ENCODE measurements at regions not wholly inside any gene's neighbourhood (a gene's known extent, or its start where the extent isn't known, plus 50 kb on each side); places are given as distances from the start of the nearest gene placed in this dataset.

DNA sequence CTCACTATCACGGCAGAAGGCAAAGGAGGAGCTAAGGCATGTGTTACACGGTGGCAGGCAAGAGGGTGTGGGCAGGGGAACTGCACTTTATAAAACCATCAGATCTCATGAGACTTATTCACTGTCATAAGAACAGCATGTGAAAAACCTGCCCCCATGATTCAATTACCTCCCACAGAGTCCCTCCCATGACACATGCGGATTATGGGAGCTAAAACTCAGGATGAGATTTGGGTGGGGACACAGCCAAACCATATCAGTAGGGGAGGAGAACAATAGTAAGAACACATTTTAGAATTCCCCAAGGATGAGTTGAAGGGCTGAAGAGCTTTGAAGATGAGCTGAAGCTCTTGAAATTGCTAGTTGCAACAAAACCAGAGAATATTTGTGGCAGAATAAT is 287.9 kb downstream of the SMARCA2 start:
- FAIRE-seq (no peak), DNase-seq (ENCODE audit: low spot score in 2 of 2) (no peak)

GRCh38 chr9:2307480-2307879 is 292.3 kb downstream of the SMARCA2 start:
- DNase-seq (ENCODE audit: low spot score in 2 of 2): no peak
- FAIRE-seq: no peak

- no peak for FAIRE-seq
- DNase-seq (ENCODE audit: low spot score in 2 of 2): no peak
Observed at GRCh38 chr9:2311920-2312319, 296.8 kb downstream of the SMARCA2 start.

GRCh38 chr9:2313512-2313911 is 298.4 kb downstream of the SMARCA2 start:
- no peak for FAIRE-seq
- no peak for DNase-seq (ENCODE audit: low spot score in 2 of 2)

DNA sequence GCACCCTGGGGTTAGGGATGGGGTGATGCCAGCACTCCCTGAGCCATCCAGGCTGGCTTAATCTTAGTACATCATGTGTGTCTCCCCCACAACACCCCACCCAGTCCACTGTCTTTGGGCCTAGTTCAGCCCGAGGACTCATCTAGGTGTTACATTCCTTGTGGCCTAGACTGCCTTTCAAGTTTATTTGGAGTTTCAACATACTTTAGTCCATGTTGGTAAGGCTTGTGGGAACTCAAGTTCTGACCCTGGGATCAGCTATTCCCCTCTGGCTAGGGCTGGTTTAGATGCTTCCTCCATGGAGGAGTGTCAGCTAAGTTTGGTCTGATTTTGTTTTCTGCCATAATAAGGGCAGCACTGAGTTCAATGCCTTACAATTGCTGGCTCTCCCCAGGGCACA is 302.4 kb downstream of the SMARCA2 start:
- DNase-seq (ENCODE audit: low spot score in 2 of 2) (no peak), FAIRE-seq (no peak)

GRCh38 chr9:2319421-2319820 is 302.2 kb upstream of the VLDLR start:
- DNase-seq (ENCODE audit: low spot score in 2 of 2) (no peak), FAIRE-seq (no peak)

GRCh38 chr9:2320114-2320513 is 301.5 kb upstream of the VLDLR start:
- DNase-seq (ENCODE audit: low spot score in 2 of 2): no peak
- FAIRE-seq: no peak

GRCh38 chr9:2320632-2321031 is 301.0 kb upstream of the VLDLR start:
- DNase-seq (ENCODE audit: low spot score in 2 of 2) (no peak), FAIRE-seq (no peak)

DNA sequence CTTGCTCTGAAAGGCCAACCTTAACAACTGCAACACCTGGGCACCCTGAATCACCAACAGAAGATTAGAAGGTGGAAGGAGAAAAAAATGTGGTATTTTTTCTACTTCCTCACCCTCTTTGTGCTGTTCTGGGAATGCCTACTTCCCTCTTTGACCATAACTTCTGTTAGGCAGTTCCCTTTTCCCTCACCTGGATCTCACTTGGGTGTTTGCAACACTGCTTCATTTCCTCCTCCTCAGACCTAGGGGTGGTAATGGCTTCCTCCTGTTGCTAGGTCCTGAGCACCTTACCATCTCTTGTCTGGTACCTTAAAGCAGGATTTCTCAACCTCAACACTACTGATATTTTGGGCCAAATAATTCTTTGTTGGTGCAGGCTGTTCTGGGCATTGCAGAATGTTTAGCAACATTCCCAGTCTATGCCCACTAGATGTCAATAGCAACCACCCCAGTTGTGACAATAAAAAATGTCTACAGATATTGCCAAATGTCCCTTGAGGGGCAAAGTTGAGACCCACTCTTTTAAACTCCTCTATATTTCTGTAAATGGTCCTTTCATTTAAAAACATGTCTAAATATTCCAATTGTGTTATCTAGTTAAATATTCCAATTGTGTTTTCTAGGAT is 300.0 kb upstream of the VLDLR start:
- FAIRE-seq (no peak), DNase-seq (ENCODE audit: low spot score in 2 of 2) (no peak)

GRCh38 chr9:2324742-2325141 is 296.8 kb upstream of the VLDLR start:
- FAIRE-seq: no peak
- DNase-seq (ENCODE audit: low spot score in 2 of 2): no peak

GRCh38 chr9:2332663-2333062 is 288.9 kb upstream of the VLDLR start:
- DNase-seq (ENCODE audit: low spot score in 2 of 2) (no peak), FAIRE-seq (no peak)

GRCh38 chr9:2335260-2335659 is 286.3 kb upstream of the VLDLR start:
- FAIRE-seq (no peak), DNase-seq (ENCODE audit: low spot score in 2 of 2) (no peak)

DNA sequence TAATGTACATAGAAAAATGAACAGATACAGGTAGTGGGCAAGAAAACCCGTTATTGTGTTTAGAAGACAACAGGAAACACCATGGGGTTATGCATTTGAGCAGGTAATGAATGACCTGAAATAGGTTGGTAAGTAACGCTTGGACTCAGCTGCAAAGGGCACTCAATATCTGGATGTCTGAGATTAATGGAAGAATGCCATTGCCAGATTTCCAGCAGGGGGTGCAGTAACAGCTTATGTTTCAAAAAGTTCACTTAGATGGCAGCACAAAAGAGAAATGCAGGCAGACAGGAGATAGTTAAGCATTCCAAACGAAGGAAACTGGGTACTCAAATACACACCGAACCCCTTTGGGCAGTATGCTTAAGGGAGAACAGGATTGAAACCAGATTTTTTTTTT is 285.5 kb upstream of the VLDLR start:
- no peak for DNase-seq (ENCODE audit: low spot score in 2 of 2)
- FAIRE-seq: no peak

DNA sequence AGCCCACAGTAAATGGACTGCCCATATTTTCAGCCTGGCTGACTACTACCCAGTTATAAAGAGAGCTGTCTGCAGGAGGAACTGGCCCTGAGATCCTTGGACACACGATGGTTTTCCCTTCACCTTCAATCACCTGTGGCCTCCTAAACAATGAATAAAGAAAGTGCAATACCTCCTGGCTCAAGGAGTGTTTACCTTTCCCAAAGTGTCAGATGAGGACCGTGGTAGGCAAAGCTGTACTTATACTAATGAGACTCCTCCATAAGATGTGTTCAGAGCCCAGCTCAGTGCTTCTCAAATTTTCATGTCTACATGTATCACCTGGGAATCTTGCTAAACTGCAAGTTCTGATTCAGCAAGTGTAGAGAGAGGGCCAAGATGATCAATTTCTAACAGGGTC is 284.5 kb upstream of the VLDLR start:
- DNase-seq (ENCODE audit: low spot score in 2 of 2): no peak
- no peak for FAIRE-seq

- FAIRE-seq (no peak), DNase-seq (ENCODE audit: low spot score in 2 of 2) (no peak)
Observed at GRCh38 chr9:2337627-2338026, 284.0 kb upstream of the VLDLR start.

DNA sequence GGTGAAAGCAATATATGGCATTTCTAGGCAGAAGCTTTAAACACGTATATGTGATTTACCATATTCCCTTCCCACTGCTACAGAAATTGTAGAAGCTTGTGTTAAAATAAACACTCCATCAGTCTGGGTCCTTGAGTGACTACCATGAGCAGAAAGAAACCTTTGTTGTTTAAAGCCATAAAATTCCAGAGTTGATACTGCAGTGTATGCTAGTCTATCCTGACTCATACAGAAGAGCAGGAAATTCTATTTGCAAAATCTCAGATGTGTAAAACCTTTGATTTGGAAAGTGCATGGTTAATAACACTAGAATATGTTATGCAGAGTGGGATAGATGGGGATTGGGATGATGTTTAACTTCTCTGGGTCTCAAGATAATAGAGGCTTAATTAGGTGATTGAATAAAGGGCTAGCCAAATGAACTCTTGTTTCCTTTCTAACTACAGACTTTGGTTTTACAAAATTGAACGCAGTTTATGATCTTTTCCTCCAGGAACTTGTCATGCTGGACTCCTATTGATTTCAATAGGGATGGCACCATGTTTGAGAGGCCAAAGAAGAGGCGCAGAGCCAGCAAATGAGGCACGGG is 282.7 kb upstream of the VLDLR start:
- no peak for DNase-seq (ENCODE audit: low spot score in 2 of 2)
- FAIRE-seq: no peak

DNA sequence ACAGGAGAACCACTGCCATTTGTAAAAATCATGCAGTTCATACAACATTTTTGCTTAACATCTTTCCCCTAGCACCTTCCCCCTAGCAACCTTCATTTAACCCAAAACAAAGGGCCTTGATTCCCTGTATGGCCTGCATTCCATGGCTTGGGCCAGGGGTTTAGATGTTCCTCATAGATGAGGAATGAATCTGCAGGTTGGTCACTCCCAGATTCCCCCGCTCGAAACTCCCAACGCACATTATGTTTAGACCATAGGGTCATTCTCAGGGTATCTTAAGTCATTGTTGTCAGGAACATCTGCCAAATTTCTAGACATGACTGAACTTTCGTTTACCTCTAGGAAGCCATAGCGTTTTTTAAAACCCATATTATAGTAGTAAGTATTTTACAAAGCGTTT is 282.2 kb upstream of the VLDLR start:
- FAIRE-seq: no peak
- DNase-seq (ENCODE audit: low spot score in 2 of 2): no peak

DNA sequence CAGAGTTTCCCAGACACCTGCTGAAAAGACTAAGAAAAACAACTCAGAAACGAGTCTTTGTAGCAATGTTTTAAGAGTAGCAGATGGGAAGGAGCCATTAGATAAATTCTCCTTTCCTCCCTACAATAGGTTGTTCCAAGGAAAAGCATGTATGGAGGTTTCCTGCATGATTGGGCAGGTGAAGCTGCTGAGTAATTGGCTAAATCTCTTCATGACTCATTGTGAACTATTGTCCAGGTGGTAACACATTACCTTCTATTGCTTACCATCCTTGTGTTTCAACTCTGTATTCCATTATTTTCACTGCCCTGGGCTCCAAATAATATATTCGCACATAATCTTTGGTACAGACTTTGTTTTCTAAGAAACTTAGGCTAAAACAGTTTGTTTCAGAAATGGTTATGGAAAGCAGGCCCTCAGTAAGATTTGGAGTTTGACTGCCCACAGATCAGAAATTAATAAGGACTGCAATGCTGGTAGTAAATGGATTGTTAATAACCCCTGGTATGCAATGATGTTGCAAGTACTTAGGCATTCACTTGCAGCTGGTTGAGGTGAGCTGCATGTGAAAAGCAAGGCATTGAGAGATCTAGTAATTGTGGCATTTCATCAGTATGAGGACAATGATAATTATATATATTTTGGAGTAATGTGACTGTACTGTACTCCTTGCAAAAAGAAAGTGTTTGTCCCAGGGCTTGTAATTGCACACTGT is 281.4 kb upstream of the VLDLR start:
- FAIRE-seq: no peak
- DNase-seq (ENCODE audit: low spot score in 2 of 2): no peak

- FAIRE-seq: no peak
- no peak for DNase-seq (ENCODE audit: low spot score in 2 of 2)
Observed at GRCh38 chr9:2341126-2341525, 280.5 kb upstream of the VLDLR start.

DNA sequence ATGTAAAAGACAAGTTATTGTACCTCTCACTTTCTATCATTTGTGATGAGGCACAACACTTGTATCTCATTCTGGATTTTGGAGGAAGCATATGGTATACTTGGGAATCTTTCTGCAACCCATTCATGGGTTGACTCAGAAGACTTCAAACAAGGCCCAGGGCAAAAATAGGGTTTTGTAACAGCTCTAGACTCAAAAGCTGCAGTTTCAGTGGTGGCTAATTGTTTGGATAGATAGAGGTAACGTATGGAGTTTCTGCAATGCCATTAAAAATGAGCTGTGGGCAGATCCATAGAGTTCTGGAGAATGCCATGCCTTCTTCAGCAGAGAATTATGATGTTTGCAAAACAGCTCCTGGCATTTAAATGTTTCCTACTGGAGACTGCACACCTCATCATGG is 279.6 kb upstream of the VLDLR start:
- FAIRE-seq: no peak
- no peak for DNase-seq (ENCODE audit: low spot score in 2 of 2)

DNA sequence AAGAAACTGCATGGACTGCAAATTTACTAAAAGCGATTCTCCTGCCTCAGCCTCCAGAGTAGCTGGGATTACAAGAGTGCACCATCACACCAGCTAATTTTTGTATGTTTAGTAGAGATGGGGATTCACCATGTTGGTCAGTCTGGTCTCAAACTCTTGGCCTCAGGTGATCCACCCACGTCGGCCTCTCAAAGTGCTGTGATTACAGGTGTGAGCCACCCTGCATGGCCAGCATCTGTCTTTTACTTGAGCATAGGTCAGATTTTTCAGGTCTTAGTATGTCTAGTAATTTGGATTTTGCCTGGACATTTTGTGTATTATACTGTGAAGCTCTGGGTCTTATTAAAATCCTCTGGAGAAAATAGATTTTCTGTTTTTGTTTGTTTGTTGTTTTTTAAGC is 277.8 kb upstream of the VLDLR start:
- no peak for FAIRE-seq

DNA sequence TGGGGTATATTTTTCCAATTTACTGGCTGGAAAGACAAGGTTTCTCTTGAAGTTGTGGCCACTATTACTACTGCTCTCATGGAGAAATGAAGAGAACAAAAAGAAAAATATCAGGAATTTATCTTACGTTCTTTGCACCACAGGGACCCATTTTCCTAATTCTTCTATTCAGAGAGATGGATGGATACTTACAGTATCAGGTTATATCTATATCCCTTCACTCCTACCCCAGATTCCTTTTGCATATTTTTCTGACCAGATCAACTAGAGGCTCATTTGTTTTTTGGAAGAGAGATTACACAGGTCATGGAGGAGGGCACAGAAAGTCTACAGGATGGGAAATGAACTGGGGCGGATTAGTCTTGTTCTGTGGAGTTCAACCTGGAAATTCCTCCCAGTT is 277.2 kb upstream of the VLDLR start:
- DNase-seq (ENCODE audit: low spot score in 2 of 2) (no peak), FAIRE-seq (no peak)

More for the DNA sequence above, 277.8 kb upstream of the VLDLR start:
- DNase-seq (ENCODE audit: low spot score in 2 of 2): no peak
